OCI-LY3 (cell line): ENCODE measurements at regions not wholly inside any gene's neighbourhood (a gene's known extent, or its start where the extent isn't known, plus 50 kb on each side); places are given as distances from the start of the nearest gene placed in this dataset.

ENCODE experiments used
- CTCF ChIP-seq: fragments of 200-600, 300-600 bp; sonication (generic); IDR thresholded peaks from 2 replicates; pipeline ENCODE4 v1.5.1; 2014; ENCODE audit warnings: antibody characterized with exemption, low read length, low read depth
- EZH2phosphoT487 ChIP-seq: fragments of 200-600 bp; shearing (Covaris generic); IDR thresholded peaks from 2 replicates; pipeline ENCODE4 v1.6.1; 2018; ENCODE audit warnings: antibody characterized with exemption, mixed run types, low read depth

GRCh38 chr11:7872890-7873289, 58.2 kb downstream of the OR10A6 start:
- TF ChIP-seq CTCF (no peak), EZH2phosphoT487 (no peak)
